H9 (cell line): ENCODE measurements at regions not wholly inside any gene's neighbourhood (a gene's known extent, or its start where the extent isn't known, plus 50 kb on each side); places are given as distances from the start of the nearest gene placed in this dataset.

ENCODE experiments used
- DNase-seq: peaks from one replicate; pipeline ENCODE4 v3.0.0-alpha.2; 2017
- H2AFZ ChIP-seq: one replicate; pipeline ENCODE4 v1.6.1; 2013; ENCODE audit warnings: mild to moderate bottlenecking, low read length, control low read depth, moderate library complexity
- H2AK5ac ChIP-seq: 2 replicates; pipeline ENCODE4 v1.6.1; 2013; ENCODE audit warnings: low read length, control low read depth, mixed read lengths; ENCODE audit not compliant: insufficient read length
- H2BK120ac ChIP-seq: one replicate; pipeline ENCODE4 v1.6.1; 2013; ENCODE audit warnings: low read depth, mild to moderate bottlenecking, low read length, control low read depth, inconsistent platforms; ENCODE audit not compliant: poor library complexity, severe bottlenecking
- H2BK12ac ChIP-seq: 2 replicates; pipeline ENCODE4 v1.6.1; 2013; ENCODE audit warnings: low read length, control low read depth, mixed read lengths, low read depth; ENCODE audit not compliant: insufficient read length
- H2BK15ac ChIP-seq: 2 replicates; pipeline ENCODE4 v1.6.1; 2013; ENCODE audit warnings: low read depth, low read length, control low read depth
- H2BK20ac ChIP-seq: one replicate; pipeline ENCODE4 v1.6.1; 2013; ENCODE audit warnings: low read depth, mild to moderate bottlenecking, low read length, control low read depth, inconsistent platforms; ENCODE audit not compliant: poor library complexity, severe bottlenecking
- H2BK5ac ChIP-seq: 2 replicates; pipeline ENCODE4 v1.6.1; 2013; ENCODE audit warnings: low read length, control low read depth, mixed read lengths; ENCODE audit not compliant: insufficient read length
- H3K14ac ChIP-seq: 2 replicates; pipeline ENCODE4 v1.6.1; 2013; ENCODE audit warnings: low read length, control low read depth; ENCODE audit not compliant: insufficient read depth
- H3K18ac ChIP-seq: 2 replicates; pipeline ENCODE4 v1.6.1; 2013; ENCODE audit warnings: low read depth, mild to moderate bottlenecking, mixed read lengths, low read length, control low read depth; ENCODE audit not compliant: insufficient read length
- H3K23ac ChIP-seq: 2 replicates; pipeline ENCODE4 v1.6.1; 2013; ENCODE audit warnings: low read length, control low read depth, mixed read lengths, low read depth; ENCODE audit not compliant: insufficient read length
- H3K23me2 ChIP-seq: 2 replicates; pipeline ENCODE4 v1.6.1; 2013; ENCODE audit warnings: low read depth, mild to moderate bottlenecking, mixed read lengths, low read length, control low read depth; ENCODE audit not compliant: insufficient read length, poor library complexity, severe bottlenecking
- H3K27ac ChIP-seq: 2 replicates; pipeline ENCODE4 v1.5.1; 2013; ENCODE audit warnings: low read length, control low read depth, mixed read lengths, low read depth; ENCODE audit not compliant: insufficient read length
- H3K27me3 ChIP-seq: 2 replicates; pipeline ENCODE4 v1.6.1; 2013; ENCODE audit warnings: low read length, control low read depth, inconsistent platforms; ENCODE audit not compliant: insufficient read depth
- H3K4ac ChIP-seq: 2 replicates; pipeline ENCODE4 v1.6.1; 2013; ENCODE audit warnings: low read depth, mild to moderate bottlenecking, control low read depth, inconsistent platforms, low read length, moderate library complexity
- H3K4me1 ChIP-seq: 2 replicates; pipeline ENCODE4 v1.6.1; 2013; ENCODE audit warnings: low read length, control low read depth, inconsistent platforms; ENCODE audit not compliant: insufficient read depth
- H3K4me2 ChIP-seq: 2 replicates; pipeline ENCODE4 v1.6.1; 2013; ENCODE audit warnings: low read length, control low read depth, mixed read lengths; ENCODE audit not compliant: insufficient read length, insufficient read depth
- H3K56ac ChIP-seq: 2 replicates; pipeline ENCODE4 v1.6.1; 2013; ENCODE audit warnings: low read depth, mild to moderate bottlenecking, mixed read lengths, low read length, control low read depth; ENCODE audit not compliant: insufficient read length
- H3K79me1 ChIP-seq: 2 replicates; pipeline ENCODE4 v1.6.1; 2013; ENCODE audit warnings: low read depth, mild to moderate bottlenecking, moderate library complexity, low read length, control low read depth, inconsistent platforms; ENCODE audit not compliant: insufficient read depth, poor library complexity, severe bottlenecking
- H3K79me2 ChIP-seq: 2 replicates; pipeline ENCODE4 v1.6.1; 2013; ENCODE audit warnings: low read length, control low read depth, inconsistent platforms; ENCODE audit not compliant: insufficient read depth
- H3K9ac ChIP-seq: 2 replicates; pipeline ENCODE4 v1.6.1; 2013; ENCODE audit warnings: low read length, control low read depth, mixed read lengths; ENCODE audit not compliant: insufficient read length; ENCODE audit errors: extremely low read depth
- H3K9me3 ChIP-seq: one replicate; pipeline ENCODE4 v1.6.1; 2013; ENCODE audit warnings: low read depth, low read length, inconsistent platforms; ENCODE audit not compliant: control insufficient read depth
- H3T11ph ChIP-seq: one replicate; pipeline ENCODE4 v1.6.1; 2013; ENCODE audit warnings: mild to moderate bottlenecking, low read length, control low read depth, inconsistent platforms
- H4K20me1 ChIP-seq: one replicate; pipeline ENCODE4 v1.6.1; 2013; ENCODE audit not compliant: control insufficient read depth, insufficient read length, insufficient read depth
- H4K5ac ChIP-seq: 2 replicates; pipeline ENCODE4 v1.6.1; 2013; ENCODE audit warnings: low read depth, mild to moderate bottlenecking, mixed read lengths, low read length, control low read depth; ENCODE audit not compliant: insufficient read length
- H4K8ac ChIP-seq: replicated peaks from 2 replicates; pipeline ENCODE4 v1.6.1; 2013; ENCODE audit warnings: low read length, control low read depth, mixed read lengths, low read depth; ENCODE audit not compliant: insufficient read length
- H4K91ac ChIP-seq: 2 replicates; pipeline ENCODE4 v1.6.1; 2013; ENCODE audit warnings: low read depth, mild to moderate bottlenecking, moderate library complexity, mixed read lengths, low read length, control low read depth; ENCODE audit not compliant: insufficient read length
- H3K27ac Mint-ChIP-seq, 3 experiments: 2 replicates in 2 of 3; 3 replicates in 1 of 3; pipeline ENCODE4 v1.8.0; 2020 to 2021; ENCODE audit warnings: mixed read lengths in 3 of 3, mild to moderate bottlenecking in 1 of 3, moderate library complexity in 1 of 3
- H3K27me3 Mint-ChIP-seq: 2 replicates; pipeline ENCODE4 v1.8.0; 2021; ENCODE audit warnings: low read depth, mild to moderate bottlenecking, moderate library complexity, mixed read lengths
- H3K36me3 Mint-ChIP-seq, 3 experiments: 2 replicates in 2 of 3; 3 replicates in 1 of 3; pipeline ENCODE4 v1.8.0; 2020 to 2021; ENCODE audit warnings: low read depth in 3 of 3, mixed read lengths in 3 of 3; ENCODE audit not compliant: insufficient read depth in 1 of 3
- H3K4me1 Mint-ChIP-seq, 2 experiments: 2 replicates each; pipeline ENCODE4 v1.8.0; 2020; ENCODE audit warnings: mixed read lengths in 2 of 2
- H3K4me3 Mint-ChIP-seq, 2 experiments: 2 replicates in 1 of 2; 3 replicates in 1 of 2; pipeline ENCODE4 v1.8.0; 2020 to 2021; ENCODE audit warnings: mild to moderate bottlenecking in 2 of 2, mixed read lengths in 2 of 2, moderate library complexity in 1 of 2
- H3K9me3 Mint-ChIP-seq, 2 experiments: 2 replicates in 1 of 2; 3 replicates in 1 of 2; pipeline ENCODE4 v1.8.0; 2020; ENCODE audit warnings: mild to moderate bottlenecking in 2 of 2, mixed read lengths in 2 of 2, moderate library complexity in 1 of 2
- CTCF ChIP-seq: fragments of 200-600 bp; sonication (generic); conservative IDR thresholded peaks from 3 replicates; pipeline ENCODE4 v1.8.0; 2021; ENCODE audit warnings: antibody characterized with exemption, mild to moderate bottlenecking
- WGBS: extraction: QIAGEN DNeasy Blood & Tissue Kit; methylation state at CpG from one replicate; pipeline ENCODE4 v1.1.7; 2013; ENCODE audit warnings: missing lambda C conversion rate, low lambda C conversion rate, mixed read lengths; ENCODE audit not compliant: insufficient read length; ENCODE audit errors: extremely low coverage; 5-methylcytosine and 5-hydroxymethylcytosine counted together

GRCh38 chr3:59659755-59660154 is 609.9 kb upstream of the CFAP20DC start:
- no peaks in the 10 kb centered on the region; a peak in 1 of 5 replicates for H3K9me3 Mint-ChIP-seq
- peaks cover 15 to 16% of the 10 kb centered on the region in 2 experiments for H3K4me1 Mint-ChIP-seq
- DNase-seq = no peak
- Histone ChIP-seq H4K8ac (no peak overlapping the region), H2BK12ac (no peak overlapping the region), H2BK120ac (no peak overlapping the region), H3K4ac (no peak overlapping the region), H3K27ac (no peak overlapping the region), H3K23ac (no peak overlapping the region), H3K9ac (no peak overlapping the region), H3K56ac (no peak overlapping the region), H3K9me3 (no peaks in the 10 kb centered on the region), H3T11ph (no peak overlapping the region), H3K79me2 (no peaks in the 10 kb centered on the region), H2AFZ (no peak overlapping the region), H3K79me1 (no peaks in the 10 kb centered on the region), H4K20me1 (no peaks in the 10 kb centered on the region), H2BK5ac (no peak overlapping the region), H4K5ac (no peak overlapping the region), H4K91ac (no peak overlapping the region), H3K18ac (no peak overlapping the region), H2BK20ac (no peak overlapping the region), H3K4me2 (no peak overlapping the region), H2BK15ac (no peak overlapping the region), H2AK5ac (no peak overlapping the region), H3K27me3 (no peaks in the 10 kb centered on the region), H3K4me1 (no peaks in the 10 kb centered on the region), H3K14ac (no peak overlapping the region), H3K23me2 (no peaks in the 10 kb centered on the region)
- H3K27ac Mint-ChIP-seq = no peak overlapping the region
- no peak for TF ChIP-seq CTCF
- no peak overlapping the region for H3K4me3 Mint-ChIP-seq
- peaks cover 0 to 1% (median 0%) of the 10 kb centered on the region in 3 experiments; a peak in 1 of 7 replicates for H3K36me3 Mint-ChIP-seq
- peaks cover 3% of the 10 kb centered on the region for H3K27me3 Mint-ChIP-seq
- WGBS = no CpG with 5 or more reads among the region's 1 CpG
